Left renal pelvis (tissue), 4 donors: ENCODE measurements at regions not wholly inside any gene's neighbourhood (a gene's known extent, or its start where the extent isn't known, plus 50 kb on each side); places are given as distances from the start of the nearest gene placed in this dataset.
"Not testable (repeated sequence)": the region's sequence is repeated elsewhere in the genome, so short reads cannot be mapped to it uniquely, and the experiment has no call there.

Source experiments
- DNase-seq, 4 donors: peaks; one replicate each; pipeline ENCODE4 v3.0.0-alpha.2; 2013; ENCODE audit warnings: low read depth in 4 of 4, low spot score in 3 of 4

DNA sequence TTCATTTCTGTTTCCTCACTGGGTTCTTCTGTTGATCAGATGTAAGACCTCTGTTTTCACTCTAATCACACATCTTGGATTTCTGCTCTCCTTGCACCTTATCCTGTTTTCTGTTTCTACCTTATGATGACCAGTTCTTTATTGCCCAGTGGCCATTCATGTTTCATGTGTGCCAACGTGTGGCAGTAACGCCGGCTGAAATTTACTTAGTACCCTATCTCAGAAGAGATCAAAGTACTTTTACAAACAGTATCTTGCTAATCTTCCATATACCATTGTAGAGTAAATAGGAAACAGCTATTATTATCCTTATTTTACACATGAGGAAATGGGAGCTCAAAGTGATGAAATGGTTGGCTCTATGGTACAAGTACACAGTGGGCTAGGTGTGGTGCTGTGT lies 74.0 kb downstream of the GATA3 start:
- DNase-seq: no peak

DNA sequence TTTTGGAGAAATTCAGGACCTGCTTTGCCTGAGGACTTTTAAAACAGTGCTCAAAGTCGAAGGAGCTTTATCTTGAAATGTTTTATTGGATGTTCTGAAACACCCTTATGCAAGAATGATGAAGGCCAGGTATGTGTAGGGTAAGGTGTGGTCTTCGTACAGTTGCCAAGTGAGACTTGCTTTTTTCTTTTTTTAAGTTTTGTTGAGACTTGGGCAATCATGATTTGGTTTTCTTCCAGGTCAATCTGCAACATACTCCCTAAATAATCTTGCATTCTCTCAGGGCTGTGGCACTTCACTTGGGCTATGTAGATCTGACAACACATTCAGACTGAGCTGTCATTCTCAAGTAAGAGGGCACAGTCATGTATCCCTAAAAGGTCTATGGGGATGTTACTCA lies 75.0 kb downstream of the GATA3 start:
- no peak for DNase-seq

DNA sequence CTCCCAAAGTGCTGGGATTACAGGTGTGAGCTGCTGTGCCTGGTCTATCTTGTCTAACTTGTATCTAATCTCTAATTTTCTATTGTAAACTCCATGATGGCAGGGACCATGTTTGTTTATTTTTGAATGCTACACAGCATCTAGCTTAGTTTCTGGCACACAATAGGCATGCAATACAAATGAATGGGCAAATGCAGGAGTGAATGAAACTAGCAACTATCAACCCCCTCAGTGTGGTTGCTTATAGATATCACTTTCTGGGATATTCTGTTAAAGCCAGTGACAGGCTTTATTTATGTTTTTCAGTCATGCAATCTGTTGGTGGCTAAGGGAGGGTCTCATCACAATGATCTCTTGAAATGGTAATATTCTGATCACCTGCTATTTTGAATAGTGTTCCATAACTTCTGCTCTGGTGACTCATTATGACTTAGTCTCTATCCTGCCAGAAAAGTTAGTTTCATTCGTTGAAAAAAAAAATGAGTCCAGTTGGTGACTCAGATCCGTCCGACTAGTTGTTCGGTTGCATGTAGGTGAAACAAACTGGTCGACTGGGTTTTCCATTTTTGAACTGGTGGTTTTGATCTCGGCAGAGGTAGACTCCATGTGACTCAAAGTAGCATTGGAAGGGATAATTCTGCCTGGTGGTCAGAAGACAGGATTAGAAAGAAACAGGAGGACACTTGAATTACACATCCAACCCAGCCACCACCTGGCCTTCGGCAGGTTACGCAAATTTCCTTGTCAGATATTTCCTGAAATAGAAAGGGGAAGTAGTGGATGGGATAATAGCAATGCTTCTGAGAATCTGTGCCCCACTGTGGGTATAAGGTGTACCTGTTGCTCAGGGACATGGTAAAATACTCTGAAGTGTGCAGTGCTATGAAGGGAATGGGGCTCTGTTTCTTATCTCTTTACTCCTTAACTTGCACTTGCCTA lies 76.8 kb downstream of the GATA3 start:
- no peak for DNase-seq

DNA sequence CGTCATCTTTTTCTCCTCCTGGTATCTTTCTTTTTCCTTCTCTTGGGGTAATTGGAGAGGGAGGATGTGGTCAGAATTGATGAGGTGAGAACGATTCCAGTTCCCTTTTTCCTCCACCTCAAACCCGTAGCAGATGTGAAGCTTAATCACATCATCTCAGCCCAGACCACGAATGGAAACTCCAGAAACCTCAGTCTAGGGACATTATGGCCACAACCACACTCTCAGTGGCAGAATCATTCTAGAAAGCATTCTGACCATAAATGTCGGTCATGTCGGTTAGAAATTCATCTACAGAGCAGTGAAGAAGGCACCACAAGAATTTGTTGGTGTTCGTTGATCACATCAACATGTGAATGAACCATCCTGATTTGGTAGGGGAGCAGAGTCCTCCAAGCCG lies 78.7 kb downstream of the GATA3 start:
- DNase-seq: no peak

DNA sequence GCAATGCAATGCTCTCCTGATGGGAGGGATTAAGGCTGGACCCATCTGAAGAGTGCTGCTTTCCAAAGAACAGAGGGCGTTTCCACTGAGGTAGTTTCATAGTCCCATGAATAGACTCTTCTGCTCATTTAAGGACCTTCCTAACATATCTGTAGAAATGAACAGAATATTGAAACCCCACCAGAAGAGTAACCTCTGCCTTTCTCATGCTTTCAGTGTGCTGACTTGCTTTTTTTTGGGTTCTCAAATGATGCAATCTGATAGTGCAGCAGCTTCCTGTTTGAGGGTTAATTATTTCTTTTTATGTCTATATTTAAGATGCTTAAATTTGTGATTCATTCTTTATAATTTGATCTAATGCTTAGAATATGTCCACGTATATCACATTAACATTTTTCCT lies 82.2 kb downstream of the GATA3 start:
- DNase-seq: no peak

DNA sequence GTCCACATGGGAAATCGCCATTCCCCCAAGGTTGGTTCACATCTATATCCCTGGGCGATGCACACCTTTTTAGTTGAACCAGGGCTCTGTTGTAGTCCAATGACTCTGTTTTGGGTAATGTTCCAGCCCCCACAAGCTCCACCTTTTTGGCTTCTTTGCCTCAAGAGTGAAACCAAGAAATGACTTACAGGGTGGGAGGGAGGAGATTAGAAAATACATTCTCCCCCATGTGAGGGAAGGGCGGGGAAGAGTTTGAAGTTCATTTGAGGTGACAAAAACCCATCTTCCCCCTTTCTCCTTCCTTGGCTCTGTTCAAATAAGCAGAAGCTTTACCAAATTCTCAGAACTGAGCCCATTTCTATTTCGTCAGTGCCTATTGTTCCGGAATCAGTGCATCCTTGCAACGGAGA lies 82.8 kb downstream of the GATA3 start:
- no peak for DNase-seq

DNA sequence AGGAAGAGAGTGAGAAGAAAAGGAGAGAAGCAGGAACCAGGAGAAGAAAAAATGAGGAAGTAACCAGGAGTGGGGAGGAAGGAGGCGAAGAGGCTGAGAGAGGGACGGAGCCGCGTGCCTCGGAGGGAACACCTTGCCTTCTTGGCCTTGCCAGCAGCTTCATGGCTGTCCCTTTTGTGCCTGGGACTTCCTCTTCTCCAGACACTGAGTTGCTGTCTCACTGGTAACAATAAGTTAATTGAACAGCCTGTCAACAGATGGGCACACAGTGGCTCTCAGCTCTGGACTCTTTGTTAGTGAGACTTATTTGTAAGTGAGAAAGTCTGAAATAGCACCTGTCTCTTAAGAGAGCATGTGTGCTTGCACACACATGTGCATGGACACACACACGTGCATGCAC lies 83.2 kb downstream of the GATA3 start:
- DNase-seq: no peak

DNA sequence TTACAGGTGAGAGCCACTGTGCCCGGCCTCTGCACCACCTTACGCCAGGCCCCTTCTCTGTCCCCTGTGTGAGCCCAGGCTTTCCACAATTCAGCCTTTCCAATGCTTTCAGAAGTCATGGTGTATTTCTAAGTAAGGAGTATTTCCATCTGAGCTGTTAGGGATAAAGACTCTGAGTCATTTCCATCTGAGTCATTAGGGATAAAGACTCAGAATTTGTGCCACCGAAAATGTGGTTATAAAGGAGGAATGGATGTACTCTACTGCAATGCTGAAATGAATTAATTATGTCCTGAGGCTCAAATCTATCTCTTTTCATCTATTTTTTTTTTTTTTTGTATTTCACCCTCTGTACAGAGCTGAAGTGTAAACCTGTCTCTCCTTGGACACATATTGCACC lies 84.0 kb downstream of the GATA3 start:
- no peak for DNase-seq

DNA sequence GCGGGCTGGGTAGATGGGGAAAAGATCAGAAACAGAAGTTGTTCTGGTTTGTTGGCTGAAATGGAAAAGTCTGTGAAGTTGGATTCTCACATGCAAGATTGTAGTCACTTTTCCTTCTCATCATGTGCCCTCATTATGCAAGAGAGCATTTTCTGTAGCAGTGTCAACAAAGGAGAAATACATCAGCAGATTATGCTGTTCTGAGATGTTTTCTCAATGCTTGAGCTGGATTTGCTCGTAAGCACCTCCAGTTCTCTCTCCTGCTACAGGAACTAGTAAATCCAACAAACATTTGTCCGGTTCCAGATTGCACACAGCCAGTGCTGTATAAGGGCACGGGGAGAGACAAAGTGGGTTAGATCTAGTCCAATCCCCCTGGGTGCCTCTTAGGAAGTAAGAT lies 90.0 kb downstream of the GATA3 start:
- no peak for DNase-seq

DNA sequence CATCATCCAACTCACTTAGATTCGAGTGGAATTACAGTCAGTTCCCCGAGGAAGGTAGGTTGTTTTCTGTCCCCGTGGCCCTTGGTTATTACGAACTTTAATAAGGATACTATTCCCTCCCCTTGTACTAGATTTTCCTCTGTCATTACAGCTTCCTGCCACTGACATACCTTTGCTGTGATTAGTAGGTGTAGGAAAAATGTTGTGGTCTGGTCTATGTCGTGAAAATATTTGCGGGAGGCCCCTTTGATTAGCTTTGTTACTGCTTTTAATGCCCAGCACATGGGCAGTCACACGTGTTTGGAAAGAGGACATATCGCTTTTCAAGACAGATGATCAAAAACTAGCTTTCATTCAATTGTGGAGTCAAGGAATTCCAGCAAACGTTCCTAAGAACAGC lies 92.2 kb downstream of the GATA3 start:
- DNase-seq: no peak

DNA sequence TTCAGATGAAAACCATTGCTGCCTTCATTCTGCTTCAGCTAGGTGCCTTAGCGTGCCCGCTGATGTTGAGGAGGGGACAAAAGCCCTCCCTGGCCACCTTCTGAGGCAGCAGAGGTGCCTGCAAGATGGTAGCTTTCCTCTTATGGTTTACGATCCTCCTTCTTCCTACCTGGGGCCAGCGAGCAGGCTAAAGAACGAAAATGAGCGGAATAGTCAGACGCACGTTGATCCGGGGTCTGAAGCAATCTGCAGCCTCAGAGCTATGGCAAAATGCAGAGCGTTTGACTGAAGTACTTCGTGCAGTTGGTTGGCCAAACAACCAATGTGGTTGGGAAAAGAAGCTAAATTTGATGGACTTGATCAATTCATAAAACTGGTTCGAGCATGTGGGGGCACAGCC lies 95.5 kb downstream of the GATA3 start:
- no peak for DNase-seq

DNA sequence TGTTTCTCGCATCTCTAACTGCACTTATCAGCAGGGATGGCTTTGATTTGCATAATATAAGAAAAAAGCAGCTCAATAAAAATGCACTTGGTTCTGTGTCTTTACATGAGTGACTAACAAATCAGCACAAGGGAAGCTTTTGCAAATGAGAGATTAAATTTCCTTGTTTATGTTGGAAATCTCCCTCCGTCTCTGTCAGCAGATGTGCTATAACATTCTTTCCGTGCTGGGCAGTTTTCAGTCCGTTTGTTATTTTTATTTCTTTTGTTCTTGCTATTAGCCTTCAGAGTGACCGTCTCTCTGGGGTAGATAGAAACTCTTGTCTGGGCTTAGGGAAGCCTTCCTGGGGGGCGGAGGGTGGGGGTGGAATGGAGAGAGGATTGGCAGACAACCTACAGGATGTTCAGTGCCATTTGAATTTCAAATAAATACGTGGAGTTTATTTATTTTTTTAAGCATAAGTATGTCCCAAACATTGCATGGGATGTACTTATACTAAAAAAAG lies 96.0 kb downstream of the GATA3 start:
- DNase-seq: no peak

DNA sequence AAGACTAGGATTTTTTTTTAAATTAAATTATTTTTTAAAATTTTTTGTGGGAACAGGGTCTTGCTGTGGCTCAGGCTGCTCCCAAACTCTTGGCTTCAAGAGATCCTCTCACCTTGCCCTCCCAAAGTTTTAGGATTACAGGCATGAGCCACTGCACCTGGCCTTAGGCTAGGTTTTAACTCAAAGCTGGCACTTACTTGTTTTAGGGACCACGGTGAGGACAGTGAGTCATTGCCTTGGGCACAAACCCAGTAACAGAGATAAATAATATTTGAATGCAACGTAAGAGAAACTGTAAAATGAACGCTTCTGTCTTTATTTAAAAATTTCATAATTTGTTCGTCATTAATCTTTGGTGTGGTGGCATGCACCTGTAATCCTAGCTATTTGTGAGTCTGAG lies 96.6 kb downstream of the GATA3 start:
- DNase-seq: no peak

DNA sequence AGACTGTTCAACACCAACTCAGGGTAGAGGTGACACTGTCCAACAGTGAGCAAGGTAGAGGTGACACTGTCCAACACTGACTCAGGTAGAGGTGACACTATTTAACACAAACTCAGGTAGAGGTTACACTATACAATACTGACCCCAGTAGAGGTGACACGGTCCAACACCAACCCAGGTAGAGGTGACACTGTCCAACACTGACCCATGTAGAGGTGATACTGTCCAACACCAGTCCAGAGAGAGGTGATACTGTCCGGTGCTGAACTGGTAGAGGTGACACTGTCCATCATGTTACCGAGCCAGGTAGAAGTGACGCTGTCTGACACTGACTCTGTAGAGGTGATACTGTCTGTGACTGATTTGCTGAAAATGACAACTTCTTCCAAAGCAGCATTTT lies 102.4 kb downstream of the GATA3 start:
- DNase-seq: no peak

DNA sequence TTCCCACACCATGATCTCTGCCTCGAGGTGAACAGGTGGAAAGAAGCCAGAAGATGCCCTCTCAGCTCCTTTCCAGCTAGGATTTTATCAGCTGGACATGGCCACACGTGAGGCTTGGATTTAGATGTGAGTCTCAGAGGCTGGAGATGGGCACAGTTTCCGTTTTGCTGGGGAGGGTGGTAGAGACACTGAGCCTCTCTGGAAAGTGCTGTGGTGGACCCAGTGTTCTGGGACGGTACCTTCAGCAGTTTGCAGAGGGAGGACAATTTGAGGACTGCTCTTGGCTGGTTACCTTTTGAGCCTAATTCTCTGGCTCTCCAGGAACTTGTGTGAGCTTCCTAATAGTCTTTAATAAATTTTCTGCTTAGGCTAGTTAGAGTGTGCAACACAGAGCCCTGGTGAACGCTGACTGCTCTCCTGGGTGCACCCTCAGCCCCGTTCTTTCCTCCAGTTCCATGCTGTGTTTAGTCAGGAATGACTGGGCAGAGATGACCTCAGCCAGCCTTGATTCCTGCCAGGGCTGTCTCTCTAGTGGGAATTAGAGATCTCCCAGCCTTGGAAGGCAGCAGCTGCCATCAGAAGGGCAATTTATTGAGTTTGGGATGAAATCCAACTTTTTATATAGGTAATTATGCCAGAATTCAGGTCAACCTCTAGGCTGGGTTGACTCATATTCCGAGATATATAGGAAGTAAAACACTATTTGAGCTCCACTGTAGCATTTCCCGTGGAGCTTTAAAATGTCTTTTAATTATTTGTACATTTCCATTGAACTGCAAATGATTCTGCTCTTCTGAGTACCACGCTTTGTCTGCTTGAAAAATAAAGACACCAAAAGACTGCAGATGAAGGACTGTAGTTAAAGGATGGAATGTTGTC lies 103.9 kb downstream of the GATA3 start:
- DNase-seq: no peak

DNA sequence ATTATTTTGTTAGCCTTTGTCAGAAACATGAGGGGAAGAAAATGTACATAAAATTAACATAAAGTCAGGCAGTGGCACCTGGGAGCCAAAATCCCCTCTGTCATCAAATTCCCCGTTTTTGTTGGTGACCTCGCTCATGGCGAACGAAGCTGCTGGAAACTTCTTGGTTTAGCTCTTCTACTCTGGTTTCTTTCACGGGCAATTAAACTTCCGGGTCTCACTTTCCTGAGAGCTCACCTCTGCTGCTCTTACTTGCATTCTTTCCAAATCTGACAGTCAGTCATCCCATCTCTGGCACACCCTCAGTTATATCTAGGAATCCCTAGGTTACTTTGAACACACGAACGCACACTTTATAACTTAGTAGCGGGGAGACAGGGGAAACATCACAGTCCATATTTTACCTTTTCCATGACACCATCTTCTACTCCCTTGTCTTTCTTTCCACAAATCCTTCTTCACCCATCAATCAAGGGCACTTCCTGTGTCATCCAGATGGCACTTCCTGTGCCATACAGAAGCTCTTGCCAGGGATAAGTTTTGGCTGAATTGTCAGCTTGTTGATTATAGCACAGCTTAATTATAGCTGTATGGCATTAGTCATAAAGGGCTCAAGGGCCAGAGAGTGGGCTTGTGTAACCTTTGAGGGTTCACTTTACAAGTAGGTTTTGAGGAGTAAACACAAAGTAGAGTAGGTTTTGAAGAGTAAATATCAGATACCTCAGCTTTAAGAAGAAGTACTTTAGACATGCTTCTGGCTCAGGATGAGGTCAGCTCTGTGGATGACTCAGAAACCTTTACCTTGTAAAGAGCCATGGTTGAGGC lies 105.1 kb downstream of the GATA3 start:
- DNase-seq: no peak

DNA sequence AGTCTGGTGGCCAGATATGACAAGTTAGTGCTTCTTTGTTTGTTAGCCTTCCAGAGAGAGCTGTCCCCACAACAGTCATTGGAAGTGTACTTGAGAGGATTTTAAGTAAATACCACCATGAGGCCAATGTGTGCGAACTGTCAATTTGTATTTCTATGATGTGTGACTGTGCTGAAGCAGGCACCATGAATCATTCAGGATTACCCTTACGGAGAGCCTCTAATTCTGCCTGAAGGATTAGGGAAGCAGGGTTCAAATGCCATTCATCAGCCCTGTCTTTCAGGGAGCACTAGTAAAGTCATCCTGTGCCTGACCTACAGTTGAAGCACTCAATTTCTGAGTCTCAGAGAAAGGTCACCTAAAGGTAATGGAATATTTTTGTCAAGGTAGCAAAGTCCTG lies 109.3 kb downstream of the GATA3 start:
- no peak for DNase-seq

DNA sequence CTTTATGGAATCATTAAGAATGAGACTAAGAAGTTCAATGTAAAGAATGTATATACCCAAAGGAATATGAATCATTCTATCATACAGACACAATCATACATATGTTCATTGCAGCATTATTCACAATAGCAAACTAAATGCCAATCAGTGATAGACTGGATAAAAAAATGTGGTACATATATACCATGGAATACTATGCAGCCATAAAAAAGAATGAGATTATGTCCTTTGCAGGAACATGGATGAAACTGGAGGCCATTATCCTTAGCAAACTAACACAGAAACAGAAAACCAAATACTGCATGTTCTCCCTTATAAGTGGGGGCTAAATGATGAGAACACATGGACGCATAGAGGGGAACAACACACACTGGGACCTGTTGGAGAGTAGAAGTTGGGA lies 110.2 kb downstream of the GATA3 start:
- DNase-seq: not testable (repeated sequence)

DNA sequence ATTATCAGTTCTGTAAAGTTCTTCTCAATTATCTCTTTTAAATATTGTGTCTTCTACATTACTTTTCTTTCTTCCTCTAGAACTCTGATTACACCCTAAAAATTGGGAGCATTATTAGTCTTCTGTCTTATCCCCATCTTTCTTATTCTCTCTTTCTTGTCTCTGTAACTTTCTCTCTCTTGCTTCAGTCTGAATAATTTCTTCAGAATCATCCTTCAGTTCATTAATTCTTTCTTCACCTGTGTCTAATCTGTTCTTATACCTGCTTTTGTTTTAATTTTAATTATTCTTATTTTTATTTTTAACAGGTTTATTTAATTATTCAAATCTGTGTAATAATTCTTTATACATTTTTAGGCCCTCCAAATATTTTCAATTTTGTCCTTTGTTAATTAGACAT lies 114.3 kb downstream of the GATA3 start:
- no peak for DNase-seq

DNA sequence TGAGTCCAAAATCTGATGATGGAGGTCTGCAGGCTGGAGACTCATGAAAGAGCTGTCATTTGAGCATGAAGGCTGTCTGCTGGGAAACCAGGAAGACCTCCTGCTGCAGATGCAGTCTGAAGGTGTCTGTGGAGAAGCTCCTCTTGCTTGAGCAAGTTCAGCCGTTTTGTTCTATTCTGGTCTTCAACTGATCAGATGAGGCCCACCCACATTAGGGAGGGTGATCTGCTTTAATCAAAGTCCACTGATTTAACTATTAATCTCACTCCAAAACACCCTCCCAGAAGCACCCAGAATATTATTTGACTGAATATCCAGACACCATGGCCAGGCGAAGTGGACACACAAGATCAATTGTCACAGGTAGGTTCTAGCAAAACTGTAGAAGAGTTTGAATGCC lies 116.5 kb downstream of the GATA3 start:
- no peak for DNase-seq

DNA sequence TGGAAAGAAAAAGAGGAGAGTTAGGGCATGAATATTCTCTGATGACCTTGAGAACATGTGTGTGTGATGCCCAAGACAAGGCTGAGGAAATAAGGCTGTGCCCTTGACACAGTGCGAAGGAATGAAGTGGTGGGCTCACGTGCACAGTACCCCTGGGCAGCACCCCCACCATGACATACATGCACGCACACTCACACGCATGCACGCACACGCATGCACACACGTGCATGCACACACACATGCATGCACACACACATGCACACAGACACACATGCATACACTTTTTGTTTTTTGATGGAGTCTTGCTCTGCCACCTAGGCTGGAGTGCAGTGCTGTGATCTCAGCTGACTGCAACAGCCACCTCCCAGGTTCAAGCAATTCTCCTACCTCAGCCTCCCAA lies 118.1 kb downstream of the GATA3 start:
- no peak for DNase-seq
